Embryonic facial prominence (tissue), 1 donor: ENCODE measurements at regions not wholly inside any gene's neighbourhood (a gene's known extent, or its start where the extent isn't known, plus 50 kb on each side); places are given as distances from the start of the nearest gene placed in this dataset.
"Not testable (repeated sequence)": the region's sequence is repeated elsewhere in the genome, so short reads cannot be mapped to it uniquely, and the experiment has no call there.

Source experiments
- DNase-seq: peaks from one replicate; pipeline ENCODE4 v3.0.0-alpha.2; 2016; ENCODE audit errors: extremely low spot score

DNA sequence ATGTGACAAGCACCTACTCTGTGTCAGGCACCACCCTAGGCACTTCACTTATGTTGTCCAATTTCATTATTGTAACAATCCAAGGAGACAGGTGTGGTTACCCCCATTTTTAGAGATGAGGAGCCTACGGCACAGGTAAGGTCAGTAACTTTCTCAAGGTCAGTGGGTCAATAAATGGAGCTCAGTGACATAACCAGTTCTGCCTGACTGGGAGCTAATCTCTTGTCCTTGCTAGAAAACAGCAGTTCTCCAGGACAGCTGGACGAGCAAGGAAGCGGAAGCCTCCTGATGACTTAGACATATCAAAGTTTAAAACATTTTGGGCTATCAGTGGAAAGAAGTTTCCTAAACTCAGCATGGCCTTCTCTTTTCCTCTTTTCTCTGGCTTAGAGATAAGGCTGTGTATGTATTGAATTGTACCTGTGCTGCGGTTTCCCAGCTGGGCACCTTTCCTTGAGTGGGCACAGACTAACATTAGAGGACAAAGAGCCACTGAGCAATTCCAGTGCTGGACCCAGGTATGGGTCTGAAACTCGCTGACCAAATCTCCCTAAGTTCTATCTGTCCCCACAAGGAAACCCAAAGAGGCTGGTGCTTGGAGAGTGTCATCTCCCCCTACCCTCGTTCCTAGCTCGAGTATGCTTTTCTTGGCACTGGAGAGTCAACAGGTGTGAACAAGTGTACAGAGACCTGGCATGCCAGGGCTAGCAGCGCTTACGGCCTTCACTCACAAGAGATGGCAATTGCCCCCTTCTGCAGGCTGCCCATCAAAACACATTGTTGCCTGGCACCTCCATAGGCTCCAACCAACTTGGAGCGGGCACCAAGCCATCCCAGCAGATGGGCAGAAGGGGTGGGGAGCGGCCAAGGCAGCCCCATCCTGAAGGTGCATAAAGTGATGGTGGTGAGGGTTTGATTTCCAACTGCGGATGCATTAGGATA is 456.1 kb upstream of the PROX1 start:
- no peak for DNase-seq

DNA sequence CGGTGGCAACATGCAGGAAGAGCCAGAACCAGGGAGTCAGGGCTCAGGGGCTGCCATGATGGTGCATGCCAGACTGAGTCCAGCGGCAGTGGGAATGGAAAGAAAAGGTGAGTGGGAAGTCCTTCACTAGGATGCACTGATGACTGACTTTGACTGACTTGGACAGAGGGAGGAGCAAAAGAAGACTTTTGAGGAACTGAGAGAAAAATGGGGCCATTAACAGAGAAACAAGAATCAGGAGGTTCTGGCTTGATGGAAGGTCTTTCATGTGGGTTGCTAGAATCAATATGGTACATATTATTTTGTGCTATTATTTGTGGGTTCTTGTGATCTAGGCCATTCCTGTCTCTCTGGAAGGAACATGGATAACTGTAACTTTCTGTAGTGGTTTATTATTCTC is 454.6 kb upstream of the PROX1 start:
- no peak for DNase-seq

DNA sequence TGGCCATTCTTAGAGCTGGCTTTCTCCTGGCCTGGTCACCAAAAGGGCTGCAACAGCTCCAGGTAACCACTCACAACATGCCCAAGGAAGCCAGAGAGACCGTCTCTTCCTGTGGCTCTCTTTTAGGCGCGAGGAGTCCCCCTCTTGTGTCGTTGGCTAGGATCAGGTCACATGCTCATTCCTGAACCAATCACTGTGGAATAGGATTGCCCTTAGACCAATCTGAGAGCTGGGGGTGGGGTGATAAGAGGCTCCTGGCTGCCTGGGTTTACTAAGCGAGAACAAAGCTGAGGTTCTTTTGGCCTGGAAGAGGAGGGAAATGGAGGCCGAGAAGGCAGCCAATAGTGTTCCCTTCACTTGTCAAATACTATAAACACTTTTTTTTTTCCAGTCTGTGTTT is 452.1 kb upstream of the PROX1 start:
- DNase-seq: no peak

DNA sequence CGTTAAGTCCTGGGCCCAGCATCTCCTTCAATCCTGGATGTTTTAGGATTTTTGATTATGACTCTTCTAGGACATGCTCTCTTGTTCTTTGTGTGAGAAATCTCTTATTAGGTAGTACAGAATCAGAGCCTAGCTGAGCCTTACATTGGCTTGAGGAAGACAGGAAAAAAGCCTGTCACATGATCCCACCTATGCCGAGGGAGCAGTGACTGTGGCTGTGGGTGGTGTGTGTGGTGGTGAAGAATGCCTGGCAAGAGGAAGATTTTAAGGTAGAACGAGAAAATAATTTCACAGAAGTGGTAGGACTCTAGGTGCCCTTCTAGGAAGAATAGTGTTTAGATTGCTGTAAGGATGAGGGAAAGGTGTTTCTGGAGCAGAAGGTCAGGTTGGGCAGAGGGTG is 449.5 kb upstream of the PROX1 start:
- DNase-seq: no peak

DNA sequence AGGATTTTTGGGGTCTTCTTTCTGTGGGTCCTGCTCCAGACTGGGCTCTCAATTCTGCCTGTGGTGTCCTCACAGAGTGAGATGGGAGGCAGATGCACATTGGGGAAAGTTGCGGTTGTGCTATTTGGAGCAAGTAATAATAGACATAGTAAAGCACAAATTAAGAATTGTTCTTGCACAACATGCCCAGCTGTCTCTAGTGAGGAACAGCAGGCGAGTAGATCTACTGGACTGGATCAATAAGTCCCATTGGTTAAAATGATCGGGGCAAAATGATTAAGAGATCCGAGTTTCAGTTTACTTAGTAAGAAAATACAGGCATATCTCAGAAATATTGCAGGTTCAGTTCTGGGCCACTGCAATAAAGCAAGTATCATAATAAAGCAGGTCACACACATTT is 448.3 kb upstream of the PROX1 start:
- no peak for DNase-seq

DNA sequence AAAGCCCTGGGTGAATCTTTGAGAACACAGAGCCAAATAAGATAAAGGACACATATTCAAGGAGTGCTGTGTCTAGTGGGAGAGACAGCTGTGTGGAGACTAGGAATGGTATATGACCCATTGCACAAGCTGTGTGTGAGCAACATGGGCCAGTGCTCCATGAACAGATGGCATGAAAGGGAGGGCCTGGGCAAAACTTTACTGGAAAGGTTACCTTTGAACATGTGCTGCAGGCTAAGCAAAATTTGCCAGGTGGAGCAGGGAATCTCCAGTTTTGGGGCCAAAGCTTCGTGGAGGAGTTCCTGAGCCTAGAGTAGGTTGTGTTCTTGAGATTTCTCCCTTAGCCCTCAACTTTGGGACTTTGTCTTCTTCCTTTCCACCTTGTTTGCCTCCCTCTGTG is 446.1 kb upstream of the PROX1 start:
- no peak for DNase-seq

DNA sequence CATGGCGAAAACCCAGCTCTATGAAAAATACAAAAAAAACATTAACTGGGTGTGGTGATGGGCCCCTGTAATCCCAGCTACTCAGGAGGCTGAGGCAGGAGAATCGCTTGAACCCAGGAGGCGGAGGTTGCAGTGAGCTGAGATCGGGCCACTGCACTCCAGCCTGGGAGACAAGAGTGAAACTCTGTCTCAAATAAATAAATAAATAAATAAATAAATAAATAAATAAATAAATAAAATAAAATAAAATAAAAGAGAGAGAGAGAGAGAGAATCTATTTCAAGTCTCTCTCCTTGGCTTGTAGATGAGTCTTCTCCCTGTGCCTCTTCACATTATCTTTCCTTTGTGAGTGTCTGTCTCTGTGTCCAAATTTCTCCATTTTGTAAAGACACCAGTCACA is 442.6 kb upstream of the PROX1 start:
- DNase-seq: not testable (repeated sequence)

DNA sequence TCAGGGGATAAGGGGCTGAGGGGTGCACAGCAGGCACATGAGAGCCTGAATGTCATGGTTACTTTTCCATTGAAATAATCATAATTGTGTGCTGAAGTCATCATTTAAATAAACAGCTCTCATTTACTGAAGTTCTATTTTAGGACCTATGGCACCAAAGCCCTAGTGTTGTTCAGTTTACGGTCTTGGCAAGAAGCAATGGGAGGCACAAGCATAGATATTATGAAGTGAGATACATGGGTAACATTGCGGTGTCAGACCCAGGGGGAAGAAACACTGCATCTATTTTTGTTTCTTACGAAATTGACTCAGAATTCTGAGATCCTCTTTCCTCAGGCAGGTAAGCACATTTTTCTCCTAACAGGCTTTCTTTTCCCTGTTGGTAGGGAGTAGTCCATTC is 437.8 kb upstream of the PROX1 start:
- no peak for DNase-seq

DNA sequence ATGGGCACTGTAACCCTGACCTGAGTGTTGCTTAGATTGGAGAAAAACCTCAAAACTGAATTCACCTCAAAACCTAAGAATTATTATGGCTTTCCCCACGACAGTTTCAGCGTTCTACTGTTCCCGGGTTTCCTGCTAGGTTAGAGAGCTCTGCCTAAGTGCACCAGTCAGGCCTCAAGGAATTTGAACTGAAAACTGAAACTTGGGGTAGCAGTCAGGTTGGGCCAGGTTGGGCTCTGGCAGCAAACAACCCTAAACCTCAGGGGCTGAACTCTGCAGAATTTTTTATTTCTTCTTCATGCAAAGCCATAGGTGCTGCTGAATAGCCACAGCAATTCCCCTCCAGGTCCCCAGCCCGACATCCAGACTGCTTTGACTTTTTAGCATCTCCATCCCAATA is 437.0 kb upstream of the PROX1 start:
- DNase-seq: no peak

DNA sequence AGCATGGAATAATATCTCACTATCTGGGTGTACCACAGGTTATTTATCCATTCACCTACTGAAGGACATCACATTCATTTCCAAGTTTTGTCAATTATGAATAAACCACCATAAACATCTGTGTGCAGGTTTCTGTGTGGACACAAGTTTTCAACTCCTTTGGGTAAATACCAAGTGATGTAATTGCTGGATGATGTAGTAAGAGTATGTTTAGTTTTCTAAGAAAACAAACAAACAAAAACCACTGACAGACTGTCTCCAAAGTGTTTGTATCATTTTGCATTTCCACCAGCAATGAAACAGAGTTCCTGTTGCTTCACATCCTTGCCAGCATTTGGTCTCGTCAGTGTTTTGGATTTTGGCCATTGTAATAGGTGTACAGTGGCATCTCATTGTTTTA is 435.7 kb upstream of the PROX1 start:
- DNase-seq: no peak

DNA sequence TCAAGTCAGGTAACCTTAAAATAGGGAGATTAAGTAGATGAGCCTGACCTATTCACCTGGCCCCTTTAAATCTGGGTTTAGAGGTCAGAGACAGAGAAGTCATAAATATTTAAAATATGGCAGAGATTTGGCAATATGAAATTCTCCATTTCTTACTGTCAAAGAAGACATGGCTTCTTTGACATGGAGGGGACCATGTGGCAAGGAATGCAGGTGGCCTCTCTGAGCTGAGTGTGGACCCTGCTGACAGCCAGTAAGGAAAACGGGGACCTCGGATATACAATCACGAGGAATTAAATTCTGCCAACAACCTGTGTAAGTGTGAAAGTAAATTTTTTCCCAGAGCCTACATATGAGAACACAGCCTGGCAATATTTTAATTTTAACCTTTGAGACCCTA is 427.5 kb upstream of the PROX1 start:
- DNase-seq: no peak

DNA sequence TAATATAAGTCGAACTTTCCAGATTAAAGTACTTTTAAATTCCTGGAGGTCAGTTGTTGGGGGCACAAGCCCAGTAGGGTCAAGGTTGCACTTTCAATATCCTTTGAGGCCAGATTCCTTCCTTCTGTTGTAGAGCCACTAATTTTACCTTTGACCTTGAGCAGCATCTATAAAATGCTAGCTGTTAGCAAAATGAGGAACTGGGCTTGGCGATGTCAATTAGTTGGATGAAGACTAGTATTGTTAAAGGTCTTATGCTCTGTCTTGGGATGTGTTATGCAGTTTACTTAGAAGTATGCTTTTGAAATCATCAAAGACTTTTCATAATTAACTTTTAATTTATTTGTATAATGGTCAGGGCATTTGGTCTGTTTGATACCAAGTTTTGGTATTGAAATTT is 425.9 kb upstream of the PROX1 start:
- no peak for DNase-seq

DNA sequence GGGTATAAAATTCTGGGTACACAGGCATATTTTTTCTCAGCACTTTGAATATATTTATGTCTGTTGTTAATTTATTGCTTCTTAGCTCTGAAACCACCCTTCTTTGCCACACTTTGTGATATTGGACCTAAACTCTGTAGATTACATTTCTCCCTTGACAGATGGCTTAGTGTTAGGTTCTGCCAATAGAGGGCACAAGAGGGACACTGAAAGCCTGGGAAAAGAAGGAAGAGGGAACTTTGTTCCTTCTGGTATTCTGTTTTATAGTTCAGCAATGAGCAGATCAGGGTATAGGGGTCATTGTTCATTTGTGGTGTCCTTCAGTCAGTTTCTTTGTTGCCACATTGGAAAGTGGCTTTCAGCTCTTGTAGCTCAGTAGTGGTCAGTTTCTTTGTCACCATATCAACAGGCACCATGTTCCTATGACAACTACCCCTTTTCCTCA is 423.5 kb upstream of the PROX1 start:
- no peak for DNase-seq

DNA sequence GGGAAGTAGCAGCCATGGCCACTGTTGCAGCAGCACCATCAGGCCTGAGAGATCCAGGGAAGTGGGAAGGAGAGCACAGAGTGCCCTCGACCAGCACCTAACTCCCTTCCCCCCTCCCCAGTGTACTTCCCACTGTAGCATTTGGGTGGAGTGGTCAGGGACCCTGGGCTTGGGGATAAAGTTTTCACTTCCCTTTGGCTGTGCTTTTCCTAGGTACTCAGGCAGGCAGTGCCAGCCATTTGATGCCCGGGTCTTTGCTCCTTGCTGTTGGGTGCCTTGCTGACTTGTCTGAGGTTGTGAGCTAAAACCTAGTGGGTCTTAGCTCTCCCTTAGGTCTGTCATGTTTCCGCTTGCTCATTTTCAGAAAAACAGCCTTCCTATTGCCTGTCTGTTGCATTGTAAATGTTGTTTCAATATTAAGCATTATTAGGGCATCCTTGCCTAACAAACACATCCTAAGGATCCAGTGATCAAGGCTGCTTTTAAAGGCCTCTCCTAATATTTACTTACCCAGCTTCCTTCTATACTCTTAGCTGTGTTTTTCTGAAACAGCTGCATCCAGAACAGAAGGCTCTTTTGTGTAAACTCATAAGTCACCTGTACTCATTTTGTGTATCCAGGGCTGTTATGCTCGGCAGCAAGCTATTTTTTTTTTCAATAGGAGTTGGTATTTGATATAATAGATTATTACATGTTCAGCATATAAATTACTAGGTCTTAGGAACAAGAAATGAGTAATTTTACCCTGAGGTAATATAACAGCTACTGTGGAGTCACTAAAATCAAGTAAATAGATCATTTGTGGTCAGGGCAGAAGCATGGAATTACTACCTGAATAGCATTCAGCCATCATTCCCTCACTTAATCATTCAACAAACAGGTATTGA is 418.6 kb upstream of the PROX1 start:
- DNase-seq: no peak

DNA sequence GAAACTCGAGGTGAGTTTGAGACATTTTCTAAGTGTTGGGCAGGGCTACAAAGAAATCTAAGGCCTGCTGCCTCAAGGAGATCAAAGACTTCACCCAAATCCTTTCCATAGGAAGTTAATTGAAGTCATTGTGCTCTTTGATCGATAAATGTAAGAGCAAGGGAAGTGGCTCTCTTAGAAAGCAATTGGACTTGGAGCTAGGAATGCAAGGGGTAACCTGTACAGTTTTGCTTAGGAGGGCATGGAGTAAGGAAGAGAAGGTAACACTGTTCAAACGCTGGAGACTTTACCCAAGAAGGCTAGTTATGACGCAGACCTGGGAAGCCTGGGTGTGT is 418.0 kb upstream of the PROX1 start:
- DNase-seq: no peak

DNA sequence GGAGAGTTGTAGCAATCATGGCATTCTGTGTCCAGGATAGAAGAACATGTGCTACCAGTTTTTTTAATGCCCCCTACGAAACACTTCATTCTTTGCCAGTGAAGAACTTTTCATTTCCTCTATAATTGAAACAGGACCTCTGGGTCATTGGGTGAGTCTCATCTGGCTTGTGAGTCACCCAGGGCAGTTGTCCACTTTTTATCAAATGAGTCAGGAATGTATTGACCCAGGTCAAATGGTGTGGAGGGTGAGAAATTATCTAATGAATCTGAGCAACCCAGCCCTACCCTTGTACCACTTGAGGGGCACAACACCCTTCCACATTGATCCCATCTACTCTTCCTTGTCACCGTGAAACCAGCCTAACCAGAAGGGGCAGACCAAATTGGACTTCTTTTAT is 417.3 kb upstream of the PROX1 start:
- no peak for DNase-seq

DNA sequence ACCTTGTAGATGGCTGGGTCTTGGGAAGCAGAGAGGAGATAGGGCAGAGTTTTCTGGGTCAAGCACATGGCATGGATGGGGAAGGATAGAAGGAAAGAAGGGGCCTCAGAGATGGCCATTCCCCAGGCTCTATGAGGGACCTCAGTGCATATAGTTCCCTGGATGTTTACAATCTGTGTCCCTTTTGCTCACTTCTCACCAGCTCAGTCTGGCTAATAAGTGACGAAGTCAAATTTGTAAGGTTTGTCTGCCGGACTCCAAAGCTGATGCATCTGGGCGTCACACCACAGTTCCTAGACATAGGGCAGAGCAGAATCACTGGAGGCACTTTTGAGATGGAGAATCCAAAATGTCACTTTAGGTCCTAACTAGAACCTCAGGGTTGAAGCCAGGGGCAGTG is 416.4 kb upstream of the PROX1 start:
- no peak for DNase-seq

DNA sequence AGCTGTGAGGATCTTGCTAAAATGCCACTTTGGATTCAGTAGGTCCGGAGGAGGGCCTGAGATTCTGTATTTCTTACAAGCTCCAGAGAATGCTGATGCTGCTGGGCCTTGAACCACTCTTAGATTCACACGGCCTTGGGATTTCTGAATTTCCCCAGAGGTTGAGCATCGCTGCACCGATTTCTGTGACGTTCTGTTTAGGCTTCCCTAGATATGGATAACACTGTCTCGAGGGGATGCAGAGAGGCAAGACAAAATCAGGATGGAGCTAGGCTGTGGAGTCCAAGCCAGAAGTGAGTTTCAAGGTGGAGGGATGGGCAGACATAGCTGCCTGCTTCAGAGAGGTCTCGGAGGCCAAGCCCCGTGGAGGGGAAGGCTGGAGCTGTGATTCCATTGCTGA is 415.9 kb upstream of the PROX1 start:
- DNase-seq: no peak

DNA sequence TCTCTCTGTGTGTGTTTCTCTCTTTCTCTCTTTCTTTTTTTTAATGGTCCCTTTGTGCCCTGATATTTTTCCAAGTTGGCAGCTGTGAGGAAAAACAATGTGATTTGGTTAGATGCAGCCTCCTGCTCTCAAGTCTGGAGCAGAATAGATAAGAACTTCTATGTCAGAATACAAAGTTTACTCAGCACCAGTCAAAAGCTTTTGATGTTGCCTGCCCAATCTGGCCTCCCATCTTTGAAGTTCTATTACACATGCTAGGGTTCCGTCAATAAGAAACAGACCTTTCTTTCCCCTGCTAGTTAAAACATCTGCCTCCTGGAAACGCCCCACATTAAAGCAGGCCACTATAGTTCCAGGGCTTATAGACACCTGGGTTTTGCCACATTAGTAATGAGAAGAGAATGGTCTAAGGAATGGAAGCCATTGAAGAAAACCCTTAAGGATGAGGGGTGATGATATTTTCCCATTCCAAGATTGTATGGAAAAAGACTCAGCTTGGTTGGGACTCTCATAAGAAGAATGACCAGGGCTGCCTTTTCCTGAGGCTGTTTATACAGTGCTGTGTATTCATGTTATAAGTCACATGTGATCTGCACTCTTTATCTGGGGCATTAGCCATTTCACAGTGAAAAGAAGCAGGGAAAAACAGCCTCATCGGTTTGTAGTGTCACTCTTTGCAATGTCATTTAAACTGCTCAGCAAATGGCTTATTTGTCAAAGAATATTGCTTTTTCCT is 414.7 kb upstream of the PROX1 start:
- no peak for DNase-seq

DNA sequence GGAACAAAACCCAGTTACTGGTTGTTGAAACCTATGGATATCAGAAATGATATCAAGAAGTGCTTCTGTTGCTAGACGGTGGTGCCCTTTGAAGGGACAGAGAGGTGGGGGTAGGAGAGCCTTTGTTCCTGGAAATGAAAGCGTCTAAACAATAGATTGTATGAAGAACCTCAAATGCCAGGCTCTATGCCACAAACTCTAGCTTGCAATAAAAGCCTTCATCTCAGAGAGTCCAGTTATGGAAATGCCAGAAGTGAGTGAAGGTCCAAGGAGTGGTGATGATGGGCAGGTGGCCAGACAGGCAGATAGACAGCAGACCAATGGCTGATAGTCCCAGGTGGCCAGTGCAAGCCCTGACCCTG is 414.1 kb upstream of the PROX1 start:
- DNase-seq: no peak

DNA sequence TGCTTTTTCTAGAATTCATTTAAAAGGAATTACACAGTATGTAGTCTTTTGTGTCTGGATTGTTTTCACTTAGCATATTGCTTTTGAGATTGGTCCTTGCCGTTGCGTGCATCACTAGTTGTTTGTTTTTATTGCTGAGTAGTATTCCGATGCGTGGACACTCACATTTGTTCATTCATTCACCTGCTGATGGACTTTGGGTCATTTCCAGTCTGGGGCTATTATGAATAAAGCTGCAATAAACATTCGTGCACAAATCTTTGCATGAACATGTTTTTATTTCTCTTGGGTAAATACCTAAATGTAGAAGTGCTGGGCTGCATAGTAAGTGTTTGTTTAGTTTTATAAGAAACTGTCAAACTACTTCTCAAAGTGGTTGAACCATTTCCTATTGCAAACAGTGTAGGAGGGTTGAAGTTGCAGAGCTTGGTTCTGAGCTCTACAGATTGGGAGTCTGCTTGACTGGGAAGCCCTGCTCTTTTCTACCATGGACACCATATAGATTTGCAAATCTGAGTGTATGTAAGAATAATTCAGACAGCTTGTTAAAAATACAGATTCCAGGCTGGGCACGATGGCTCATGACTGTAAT is 404.7 kb upstream of the PROX1 start:
- no peak for DNase-seq

DNA sequence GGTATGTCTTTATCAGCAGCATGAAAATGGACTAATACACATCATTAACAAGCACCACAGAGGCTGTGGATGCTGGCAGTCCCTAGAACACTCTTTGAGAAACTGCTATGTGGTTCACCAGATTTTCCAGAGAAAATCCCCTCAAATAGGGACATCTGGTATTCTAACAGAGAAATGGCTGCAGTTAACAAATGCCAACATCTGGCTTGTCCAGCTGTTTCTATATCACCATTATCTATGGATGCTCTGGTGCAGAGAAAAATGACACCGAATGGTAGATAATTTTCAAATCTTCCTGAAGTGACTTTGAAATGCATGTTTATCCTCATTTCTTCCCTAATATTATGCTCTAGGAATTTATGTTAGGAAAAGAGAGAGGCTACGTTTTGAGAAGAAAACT is 403.5 kb upstream of the PROX1 start:
- no peak for DNase-seq
